ENCODE measurements at regions not wholly inside any gene's neighbourhood (a gene's known extent, or its start where the extent isn't known, plus 50 kb on each side); places are given as distances from the start of the nearest gene placed in this dataset.

DNA sequence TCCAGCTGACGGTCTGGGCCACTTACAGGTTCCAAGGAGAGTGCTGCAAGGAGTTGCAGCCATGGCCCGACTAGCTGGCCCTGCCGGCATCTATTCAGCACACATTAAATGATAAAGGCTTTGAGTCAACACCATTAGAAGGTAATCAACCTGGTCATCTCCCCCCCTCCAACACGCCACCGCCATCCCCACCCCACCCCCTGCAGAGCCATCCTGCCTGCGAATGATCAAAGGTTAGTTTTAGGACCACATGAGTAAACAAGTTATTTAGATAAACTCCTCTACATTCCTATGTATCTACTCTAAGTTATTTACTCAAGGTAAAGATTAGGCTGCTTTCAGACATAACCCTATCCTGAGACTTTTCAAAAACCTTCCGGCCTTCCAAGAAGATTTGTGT, 349.3 kb upstream of the SLC39A10 start:
- Histone ChIP-seq H3K36me3 (ENCODE audit: insufficient read depth, low read length) (no peaks in the 10 kb centered on the region), H3K4me1 (ENCODE audit: insufficient read depth, low read length, poor library complexity, severe bottlenecking) (no peaks in the 10 kb centered on the region), H2AFZ (ENCODE audit: low read length) (no peak overlapping the region), H3K27ac (ENCODE audit: low read depth, low read length, poor library complexity, severe bottlenecking) (no peak overlapping the region), H3K4me2 (ENCODE audit: low read length) (no peak overlapping the region), H3K79me2 (ENCODE audit: insufficient read depth, low read depth, low read length) (no peaks in the 10 kb centered on the region), H4K20me1 (ENCODE audit: insufficient read depth, low read length) (no peaks in the 10 kb centered on the region), H3K9me2 (ENCODE audit: insufficient read depth, low read length) (no peaks in the 10 kb centered on the region), H3K4me3 (ENCODE audit: low read depth, low read length, poor library complexity, severe bottlenecking) (no peak overlapping the region), H3K9me3 (ENCODE audit: low read length) (no peaks in the 10 kb centered on the region)
- intact Hi-C loops (cut with micrococcal nuclease; ENCODE audit: unreplicated experiment), result no loop called here
- no peak for DNase-seq (ENCODE audit: low spot score)
- no TSS peak for BruUV-seq (replicated peaks)
- TF ChIP-seq CTCF (conservative IDR thresholded peaks at IDR 0.05; ENCODE audit: low read length) (no peak), EZH2phosphoT487 (IDR thresholded peaks at IDR 0.05; ENCODE audit: borderline replicate concordance, low read depth, low read length) (no peak)
- ChIA-PET CTCF (ENCODE audit: unreplicated experiment) (no interaction called here), POLR2A (no interaction called here)

DNA sequence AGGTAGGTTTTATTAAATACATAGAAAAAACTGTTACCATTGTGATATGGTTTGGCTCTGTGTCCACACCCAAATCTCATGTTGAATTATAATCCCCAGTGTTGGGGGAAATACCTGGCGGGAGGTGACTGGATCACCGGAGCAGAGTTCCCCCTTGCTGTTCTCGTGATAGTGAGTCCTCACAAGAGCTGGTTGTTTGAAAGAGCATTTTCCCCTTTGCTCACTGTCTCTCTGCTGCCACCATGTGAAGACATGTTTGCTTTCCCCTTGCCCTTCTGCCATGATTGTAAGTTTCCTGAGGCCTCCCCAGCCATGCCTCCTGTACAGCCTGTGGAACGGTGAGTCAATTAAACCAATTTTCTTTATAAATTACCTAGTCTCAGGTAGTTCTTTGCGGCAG, 352.7 kb upstream of the SLC39A10 start:
- no TSS peak for BruUV-seq (replicated peaks)
- POLR2A ChIA-PET, result no interaction called here
- no peaks in the 10 kb centered on the region for H4K20me1 ChIP-seq (ENCODE audit: insufficient read depth, low read length)
- no peaks in the 10 kb centered on the region for H3K4me1 ChIP-seq (ENCODE audit: insufficient read depth, low read length, poor library complexity, severe bottlenecking)
- intact Hi-C loops (cut with micrococcal nuclease; ENCODE audit: unreplicated experiment), result no loop called here
- H2AFZ ChIP-seq (ENCODE audit: low read length), result no peak overlapping the region
- no peak overlapping the region for H3K27ac ChIP-seq (ENCODE audit: low read depth, low read length, poor library complexity, severe bottlenecking)
- DNase-seq (ENCODE audit: low spot score), result peak; percentile 32
- CTCF ChIA-PET (ENCODE audit: unreplicated experiment), result no interaction called here
- H3K9me2 ChIP-seq (ENCODE audit: insufficient read depth, low read length), result no peaks in the 10 kb centered on the region
- TF ChIP-seq EZH2phosphoT487 (IDR thresholded peaks at IDR 0.05; ENCODE audit: borderline replicate concordance, low read depth, low read length) (no peak), CTCF (conservative IDR thresholded peaks at IDR 0.05; ENCODE audit: low read length) (peak; percentile 63; the same call in 1 of the 2 replicates)
- no peaks in the 10 kb centered on the region for H3K79me2 ChIP-seq (ENCODE audit: insufficient read depth, low read depth, low read length)
- H3K9me3 ChIP-seq (ENCODE audit: low read length), result no peaks in the 10 kb centered on the region
- H3K4me3 ChIP-seq (ENCODE audit: low read depth, low read length, poor library complexity, severe bottlenecking), result no peak overlapping the region
- no peak overlapping the region for H3K4me2 ChIP-seq (ENCODE audit: low read length)
- no peaks in the 10 kb centered on the region for H3K36me3 ChIP-seq (ENCODE audit: insufficient read depth, low read length)

GRCh38 chr2:195300631-195301030, 356.4 kb upstream of the SLC39A10 start:
- no peaks in the 10 kb centered on the region for H4K20me1 ChIP-seq (ENCODE audit: insufficient read depth, low read length)
- H3K9me2 ChIP-seq (ENCODE audit: insufficient read depth, low read length), result no peaks in the 10 kb centered on the region
- H3K4me2 ChIP-seq (ENCODE audit: low read length), result no peak overlapping the region
- H3K4me3 ChIP-seq (ENCODE audit: low read depth, low read length, poor library complexity, severe bottlenecking), result no peak overlapping the region
- intact Hi-C loops (cut with micrococcal nuclease; ENCODE audit: unreplicated experiment), result no loop called here
- no peaks in the 10 kb centered on the region for H3K79me2 ChIP-seq (ENCODE audit: insufficient read depth, low read depth, low read length)
- H3K27ac ChIP-seq (ENCODE audit: low read depth, low read length, poor library complexity, severe bottlenecking), result no peak overlapping the region
- H2AFZ ChIP-seq (ENCODE audit: low read length), result no peak overlapping the region
- no peak for DNase-seq (ENCODE audit: low spot score)
- no peaks in the 10 kb centered on the region for H3K9me3 ChIP-seq (ENCODE audit: low read length)
- ChIA-PET CTCF (ENCODE audit: unreplicated experiment) (no interaction called here), POLR2A (no interaction called here)
- no peak for TF ChIP-seq EZH2phosphoT487 (IDR thresholded peaks at IDR 0.05; ENCODE audit: borderline replicate concordance, low read depth, low read length)
- no peaks in the 10 kb centered on the region for H3K36me3 ChIP-seq (ENCODE audit: insufficient read depth, low read length)
- no TSS peak for BruUV-seq (replicated peaks)
- H3K4me1 ChIP-seq (ENCODE audit: insufficient read depth, low read length, poor library complexity, severe bottlenecking), result no peaks in the 10 kb centered on the region
